22Rv1 (cell line): ENCODE measurements at regions not wholly inside any gene's neighbourhood (a gene's known extent, or its start where the extent isn't known, plus 50 kb on each side); places are given as distances from the start of the nearest gene placed in this dataset.

ENCODE experiments used
- CTCF ChIP-seq: fragments of 450-650 bp; IDR thresholded peaks from 2 replicates; pipeline ENCODE4 v1.5.1; 2017; ENCODE audit warnings: mild to moderate bottlenecking
- ZFX ChIP-seq: fragments of 450-650 bp; IDR thresholded peaks from 2 replicates; pipeline ENCODE4 v1.6.1; 2017; ENCODE audit warnings: antibody characterized with exemption, borderline replicate concordance

DNA sequence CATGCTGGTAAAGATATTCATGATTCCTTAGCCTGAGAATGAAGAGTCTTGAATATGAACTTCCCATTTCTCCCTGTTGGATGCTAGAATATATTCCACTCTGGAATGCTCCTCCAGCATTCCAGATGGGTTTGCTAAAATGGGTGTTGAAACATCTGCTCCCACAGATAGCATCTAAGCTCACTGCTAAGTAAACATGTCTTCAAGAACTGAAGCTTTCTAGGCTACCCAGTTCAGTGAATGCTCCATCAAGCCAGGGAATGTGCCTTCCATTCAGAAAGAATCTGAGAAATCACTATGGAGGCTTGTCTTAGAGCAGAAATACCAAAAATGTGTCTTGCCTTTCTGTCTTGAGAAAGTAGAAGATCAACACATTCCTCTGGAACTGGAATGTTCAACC, 81.1 kb downstream of the TNFSF18 start:
- no peak for TF ChIP-seq CTCF
- no peak for TF ChIP-seq ZFX
